Stimulated activated CD4-positive, alpha-beta T cell treated with anti-CD3 and anti-CD28 coated beads, Interleukin-2, amount 100 ng/mL, for 4 hours (primary cell): ENCODE measurements at regions not wholly inside any gene's neighbourhood (a gene's known extent, or its start where the extent isn't known, plus 50 kb on each side); places are given as distances from the start of the nearest gene placed in this dataset.
"Not testable (repeated sequence)": the region's sequence is repeated elsewhere in the genome, so short reads cannot be mapped to it uniquely, and the experiment has no call there.

Experiments used
- DNase-seq: peaks from one replicate; pipeline ENCODE4 v3.0.0-alpha.2; 2020; ENCODE audit warnings: low read depth

GRCh38 chr7:65800890-65801341 lies 72.0 kb upstream of the VKORC1L1 start:
- DNase-seq = no peak

DNA sequence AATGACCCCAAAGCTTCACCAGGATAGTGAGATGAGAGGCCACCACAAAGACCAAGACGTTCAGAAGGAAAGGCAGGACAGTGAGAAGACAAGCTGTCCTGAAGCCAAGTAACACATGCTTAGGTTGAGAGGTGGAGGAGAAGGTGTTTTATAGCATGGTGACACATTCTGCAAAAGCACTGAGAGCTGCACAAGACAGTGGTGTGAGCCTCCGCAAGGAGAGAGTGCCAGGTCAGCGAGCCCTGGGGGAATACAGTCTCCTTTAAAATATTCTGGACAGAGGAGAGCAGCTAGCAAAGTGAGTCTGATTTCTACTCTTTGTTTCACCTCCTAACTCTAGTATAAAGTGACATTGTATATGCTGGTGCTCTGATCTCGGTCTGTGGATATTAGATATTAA lies 68.0 kb upstream of the VKORC1L1 start:
- no peak for DNase-seq

DNA sequence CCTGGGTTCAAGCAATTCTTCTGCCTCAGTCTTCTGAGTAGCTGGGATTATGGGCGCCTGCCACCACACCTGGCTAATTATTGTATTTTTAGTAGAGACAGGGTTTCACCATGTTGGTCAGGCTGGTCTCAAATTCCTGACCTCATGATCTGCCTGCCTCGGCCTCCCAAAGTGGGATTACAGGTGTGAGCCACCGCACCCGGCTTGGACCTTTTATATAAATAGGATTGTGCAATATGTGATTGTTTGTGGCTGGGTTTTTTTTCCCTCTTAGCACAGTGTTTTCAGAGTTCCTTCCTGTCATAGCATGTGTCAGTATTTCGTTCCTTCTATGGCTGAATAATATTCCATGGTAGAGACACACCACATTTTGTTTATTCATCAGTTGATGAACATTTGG lies 65.8 kb upstream of the VKORC1L1 start:
- DNase-seq = not testable (repeated sequence)

GRCh38 chr7:65809259-65809981 lies 63.5 kb upstream of the VKORC1L1 start:
- no peak for DNase-seq

DNA sequence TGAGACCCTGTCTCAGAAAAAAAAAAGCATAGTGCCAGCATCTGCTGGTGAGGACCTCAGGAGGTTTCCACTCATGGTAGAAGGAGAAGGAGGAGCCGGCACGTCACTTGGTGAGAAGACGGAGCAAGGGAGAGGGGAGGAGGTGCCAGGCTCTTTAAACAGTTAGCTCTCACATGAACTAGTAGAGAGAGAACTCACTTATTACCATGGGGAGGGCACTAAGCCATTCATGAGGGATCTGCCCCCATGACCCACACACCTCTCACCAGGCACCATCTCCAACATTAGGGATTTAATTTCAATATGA lies 62.9 kb upstream of the VKORC1L1 start:
- no peak for DNase-seq

DNA sequence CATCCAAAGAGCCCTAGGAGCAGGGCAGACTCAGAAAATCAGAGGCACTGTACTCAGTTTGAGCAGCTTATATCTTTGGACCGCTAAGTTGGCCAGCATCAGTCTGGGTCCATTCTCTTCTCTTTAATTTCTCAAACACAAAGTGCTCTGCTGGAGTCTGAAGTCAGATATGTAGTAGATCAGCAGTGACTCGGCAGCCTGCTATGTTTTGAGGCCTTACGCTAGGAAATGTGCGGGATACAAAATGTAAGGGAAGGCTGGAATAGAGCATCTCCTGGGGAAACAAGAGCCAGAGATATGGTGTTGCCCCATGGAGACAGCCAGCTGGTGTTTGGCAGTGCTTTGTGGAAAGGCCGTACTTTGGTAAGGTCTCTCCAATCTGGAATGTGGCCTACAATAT lies 60.6 kb upstream of the VKORC1L1 start:
- DNase-seq = no peak

DNA sequence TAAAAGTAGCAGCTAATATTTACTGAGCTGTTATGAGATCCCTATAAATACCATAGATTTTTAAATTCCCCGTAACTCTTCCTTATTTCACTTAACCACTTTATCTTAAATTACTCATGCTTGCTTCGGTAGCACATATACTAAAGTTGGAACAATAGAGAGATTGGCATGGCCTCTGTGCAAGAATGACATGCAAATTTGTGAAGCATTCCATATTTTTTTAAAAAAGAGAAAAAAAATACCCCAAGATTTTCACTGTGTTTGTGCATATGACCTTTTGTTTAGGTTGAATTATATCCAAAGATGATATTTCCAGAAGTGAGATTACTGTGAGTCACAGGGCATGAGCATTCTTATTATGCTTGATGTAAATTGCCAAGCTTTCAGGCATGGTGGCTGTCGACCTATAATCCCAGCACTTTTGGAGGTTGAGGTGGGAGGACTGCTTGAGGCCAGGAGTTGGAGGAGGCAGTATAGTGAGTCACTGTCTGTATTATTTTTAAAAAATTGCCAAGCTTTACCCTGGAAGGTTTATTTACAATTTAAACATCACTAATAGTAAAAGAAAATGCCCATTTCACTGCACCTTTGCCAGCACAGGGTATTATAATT lies 58.2 kb upstream of the VKORC1L1 start:
- not testable (repeated sequence) for DNase-seq

DNA sequence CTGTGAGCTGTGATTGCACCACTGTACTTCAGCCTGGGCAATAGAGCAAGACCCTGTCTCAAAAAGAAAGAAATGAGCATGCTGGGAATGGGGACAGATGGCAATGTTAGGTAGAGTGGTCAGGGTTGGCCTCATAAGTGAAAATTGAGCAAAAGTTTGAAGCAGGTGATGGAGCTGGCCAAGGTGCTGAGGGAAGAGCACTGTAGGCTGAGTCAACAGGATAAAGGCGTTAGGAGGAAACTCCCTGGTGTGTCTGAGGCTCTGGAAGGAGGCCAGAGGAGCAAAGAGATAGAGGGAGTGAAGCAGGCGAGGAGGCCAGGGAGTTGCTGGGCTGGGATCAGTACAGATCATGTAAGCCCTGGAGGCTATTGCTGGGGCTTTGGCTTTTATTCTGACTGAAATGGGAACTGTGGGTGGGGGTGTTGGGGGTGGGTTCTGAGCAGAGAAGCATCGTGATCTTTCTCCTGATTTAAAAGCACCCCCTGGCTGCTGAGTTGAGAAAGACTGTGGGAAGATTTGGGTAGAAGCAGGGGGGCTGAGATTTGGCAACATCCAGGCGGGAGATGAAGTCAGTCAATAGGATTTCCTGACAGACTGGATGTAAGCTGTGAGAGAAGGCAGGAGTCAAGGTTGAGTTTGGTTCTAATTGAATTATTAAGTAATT lies 52.5 kb upstream of the VKORC1L1 start:
- DNase-seq = no peak
